ENCODE measurements at regions not wholly inside any gene's neighbourhood (a gene's known extent, or its start where the extent isn't known, plus 50 kb on each side); places are given as distances from the start of the nearest gene placed in this dataset.
"Not testable (repeated sequence)": the region's sequence is repeated elsewhere in the genome, so short reads cannot be mapped to it uniquely, and the experiment has no call there.

DNA sequence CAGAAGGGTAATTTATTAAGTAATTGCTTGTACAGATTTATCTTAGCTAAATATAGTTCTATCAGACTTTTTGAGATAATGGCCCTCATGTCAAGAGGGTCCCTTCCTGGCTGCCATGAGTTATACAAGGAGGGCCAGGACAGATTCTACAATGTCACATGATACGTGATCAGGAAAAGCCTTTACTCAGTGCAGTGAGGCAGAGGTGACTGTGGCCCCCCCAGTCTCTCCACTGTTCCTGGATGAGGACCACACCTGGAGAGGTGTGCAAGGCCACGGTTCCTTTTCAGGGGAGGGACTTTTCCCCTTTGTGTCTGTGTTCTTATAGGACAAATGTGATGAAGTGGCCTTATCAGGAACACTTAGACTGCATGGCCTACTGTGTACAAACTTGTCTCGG, 54.3 kb upstream of the LRCH1 start:
- Histone ChIP-seq H3K27me3 (ENCODE audit: control insufficient read depth, insufficient read depth, low read length) (no peaks in the 10 kb centered on the region), H3K36me3 (replicated peaks; ENCODE audit: control insufficient read depth, insufficient read depth, low read length) (no peaks in the 10 kb centered on the region), H3K4me3 (ENCODE audit: insufficient read depth, low read depth, low read length) (no peak overlapping the region)
- no peak for DNase-seq

DNA sequence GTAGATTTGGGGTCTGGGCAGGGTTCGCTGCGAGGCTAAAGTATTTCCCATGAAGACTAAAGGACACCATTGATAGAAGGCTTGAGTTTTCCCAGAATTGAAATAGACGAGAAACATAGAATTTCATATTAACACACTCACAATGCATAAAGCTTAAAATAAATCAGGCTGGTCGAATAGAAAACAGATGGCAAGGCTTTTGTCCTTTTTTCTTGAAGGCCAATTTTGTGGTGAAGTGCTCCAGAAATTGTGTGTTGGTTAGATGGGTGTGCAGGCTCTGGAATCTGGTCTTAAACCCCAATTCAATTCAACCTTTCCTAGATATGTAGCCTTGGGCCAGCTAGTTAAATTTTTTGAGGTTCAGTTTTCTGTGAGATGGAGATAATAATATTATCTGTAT, 56.9 kb upstream of the LRCH1 start:
- H3K36me3 ChIP-seq (replicated peaks; ENCODE audit: control insufficient read depth, insufficient read depth, low read length), result no peaks in the 10 kb centered on the region
- no peak overlapping the region for H3K4me3 ChIP-seq (ENCODE audit: insufficient read depth, low read depth, low read length)
- DNase-seq, result no peak
- no peaks in the 10 kb centered on the region for H3K27me3 ChIP-seq (ENCODE audit: control insufficient read depth, insufficient read depth, low read length)

DNA sequence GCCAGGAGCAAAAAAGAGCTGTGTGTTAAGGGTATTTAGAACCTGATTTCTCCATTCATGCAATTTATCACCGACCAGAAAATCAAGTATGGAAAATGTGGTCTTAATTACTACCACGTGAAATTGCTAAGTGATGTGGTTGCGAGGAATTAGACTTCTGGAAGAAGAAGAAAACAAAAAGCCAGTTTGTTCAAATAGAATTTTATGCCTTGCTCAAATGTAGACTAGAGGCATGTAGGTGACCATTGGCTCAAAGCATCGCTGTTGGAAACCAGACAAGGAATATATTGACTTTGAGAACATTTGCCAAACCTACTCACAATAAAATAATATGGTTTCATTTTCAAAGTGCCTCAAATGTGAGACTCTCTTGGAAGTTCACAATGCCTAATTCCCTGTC, 57.3 kb upstream of the LRCH1 start:
- Histone ChIP-seq H3K36me3 (replicated peaks; ENCODE audit: control insufficient read depth, insufficient read depth, low read length) (no peaks in the 10 kb centered on the region), H3K4me3 (ENCODE audit: insufficient read depth, low read depth, low read length) (no peak overlapping the region), H3K27me3 (ENCODE audit: control insufficient read depth, insufficient read depth, low read length) (no peaks in the 10 kb centered on the region)
- DNase-seq, result no peak

DNA sequence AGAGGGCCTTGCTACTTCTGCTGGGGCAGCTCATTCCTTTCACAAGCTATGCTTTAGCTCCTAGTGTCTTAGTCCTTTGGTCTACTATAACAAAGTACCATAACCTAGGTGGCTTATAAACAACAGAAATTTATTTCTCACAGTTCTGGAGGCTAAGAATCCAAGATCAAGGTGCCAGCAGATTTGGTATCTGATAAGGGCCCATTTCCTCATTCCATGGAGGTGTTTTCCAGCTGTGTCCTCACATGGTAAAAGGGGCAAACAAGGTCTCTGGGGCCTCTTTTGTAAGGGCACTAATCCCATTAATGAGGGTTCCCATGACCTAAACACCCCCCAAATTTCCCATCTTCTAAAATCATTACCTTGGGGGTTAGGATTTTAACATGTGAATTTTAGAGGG, 57.9 kb upstream of the LRCH1 start:
- no peaks in the 10 kb centered on the region for H3K36me3 ChIP-seq (replicated peaks; ENCODE audit: control insufficient read depth, insufficient read depth, low read length)
- no peaks in the 10 kb centered on the region for H3K27me3 ChIP-seq (ENCODE audit: control insufficient read depth, insufficient read depth, low read length)
- DNase-seq, result no peak
- no peak overlapping the region for H3K4me3 ChIP-seq (ENCODE audit: insufficient read depth, low read depth, low read length)

DNA sequence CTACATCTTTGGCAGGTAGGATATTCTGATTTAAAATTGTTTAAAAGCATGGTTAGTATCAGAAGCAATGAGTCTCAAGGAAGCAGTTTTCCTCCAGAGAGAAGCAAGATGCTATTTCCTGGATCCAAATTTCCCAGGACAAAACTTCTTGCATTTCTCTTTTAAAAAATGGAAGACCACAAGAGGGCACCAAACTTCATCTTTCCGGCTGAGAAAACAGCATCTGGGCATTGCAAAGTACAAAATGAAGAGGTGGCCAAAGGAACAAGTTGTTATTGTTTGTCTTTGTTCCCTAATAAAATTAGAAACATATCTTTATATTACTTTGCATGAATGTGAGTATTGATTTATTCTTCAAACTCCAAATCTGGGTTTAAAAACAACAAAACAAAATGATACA, 60.0 kb upstream of the LRCH1 start:
- DNase-seq, result peak; percentile 39

DNA sequence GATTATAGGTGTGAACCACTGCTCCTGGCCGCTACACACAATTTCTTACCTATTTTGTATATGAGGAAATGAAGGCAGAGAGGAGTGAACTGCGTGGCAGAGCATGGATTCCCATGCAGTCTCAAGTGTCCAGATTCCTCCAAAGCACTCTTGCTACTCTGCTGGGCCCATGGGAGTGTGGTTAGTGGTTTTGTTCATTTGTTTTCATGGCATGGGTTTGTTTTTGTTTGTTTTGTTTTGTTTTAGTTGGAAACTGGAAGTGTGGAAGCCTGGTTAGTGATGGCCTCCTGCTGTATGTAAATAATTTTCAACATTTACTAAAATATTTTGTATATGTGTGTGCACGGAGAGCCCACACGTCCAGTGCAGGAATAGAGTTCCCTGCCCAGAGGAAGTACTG, 61.3 kb upstream of the LRCH1 start:
- Histone ChIP-seq H3K36me3 (replicated peaks; ENCODE audit: control insufficient read depth, insufficient read depth, low read length) (no peaks in the 10 kb centered on the region), H3K27me3 (ENCODE audit: control insufficient read depth, insufficient read depth, low read length) (peaks cover 1% of the 10 kb centered on the region; the same call in 1 of the 2 replicates), H3K4me3 (ENCODE audit: insufficient read depth, low read depth, low read length) (no peak overlapping the region)
- no peak for DNase-seq

More for the DNA sequence above, 60.0 kb upstream of the LRCH1 start:
- Histone ChIP-seq H3K36me3 (replicated peaks; ENCODE audit: control insufficient read depth, insufficient read depth, low read length) (no peaks in the 10 kb centered on the region), H3K27me3 (ENCODE audit: control insufficient read depth, insufficient read depth, low read length) (peaks cover 1% of the 10 kb centered on the region; the same call in 1 of the 2 replicates), H3K4me3 (ENCODE audit: insufficient read depth, low read depth, low read length) (no peak overlapping the region)

DNA sequence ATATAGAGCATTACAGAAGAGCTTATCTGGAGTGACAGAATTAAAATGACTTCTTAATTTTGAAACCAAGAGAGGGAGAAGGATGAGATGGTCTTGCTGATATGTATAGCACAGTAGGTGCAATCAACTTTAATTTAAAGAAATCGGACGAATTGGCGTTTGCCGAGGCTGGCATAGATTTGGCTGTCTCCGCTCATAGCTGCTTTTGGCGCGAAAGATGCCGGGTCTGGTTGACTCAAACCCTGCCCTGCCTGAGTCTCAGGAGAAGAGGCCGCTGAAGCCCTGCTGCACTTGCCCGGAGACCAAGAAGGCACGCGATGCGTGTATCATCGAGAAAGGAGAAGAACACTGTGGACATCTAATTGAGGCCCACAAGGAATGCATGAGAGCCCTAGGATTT, 62.3 kb upstream of the LRCH1 start:
- H3K27me3 ChIP-seq (ENCODE audit: control insufficient read depth, insufficient read depth, low read length); DNase-seq; H3K36me3 ChIP-seq (replicated peaks; ENCODE audit: control insufficient read depth, insufficient read depth, low read length); H3K4me3 ChIP-seq (ENCODE audit: insufficient read depth, low read depth, low read length): not testable (repeated sequence)

DNA sequence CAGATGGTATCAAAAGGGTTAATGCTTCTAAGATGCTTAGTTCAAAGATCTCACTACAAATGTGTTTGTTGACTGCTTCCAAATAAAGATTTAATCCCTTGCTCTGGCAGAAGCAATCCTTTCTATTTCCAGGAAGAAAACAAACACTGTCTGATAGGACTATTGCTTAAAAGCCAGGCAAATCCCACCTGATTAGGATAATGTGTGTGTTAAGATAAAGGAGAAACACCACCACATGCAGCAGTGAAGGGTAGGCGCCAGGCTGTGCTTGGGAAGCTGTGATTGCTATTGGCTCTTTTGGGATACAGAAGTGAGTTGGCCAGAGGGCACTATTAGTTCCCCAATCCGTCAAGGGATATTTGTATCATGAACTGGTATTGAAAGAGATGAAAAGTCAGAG, 62.8 kb upstream of the LRCH1 start:
- no peak overlapping the region for H3K4me3 ChIP-seq (ENCODE audit: insufficient read depth, low read depth, low read length)
- no peaks in the 10 kb centered on the region for H3K36me3 ChIP-seq (replicated peaks; ENCODE audit: control insufficient read depth, insufficient read depth, low read length)
- peaks cover 1% of the 10 kb centered on the region; the same call in 1 of the 2 replicates for H3K27me3 ChIP-seq (ENCODE audit: control insufficient read depth, insufficient read depth, low read length)
- DNase-seq, result no peak

DNA sequence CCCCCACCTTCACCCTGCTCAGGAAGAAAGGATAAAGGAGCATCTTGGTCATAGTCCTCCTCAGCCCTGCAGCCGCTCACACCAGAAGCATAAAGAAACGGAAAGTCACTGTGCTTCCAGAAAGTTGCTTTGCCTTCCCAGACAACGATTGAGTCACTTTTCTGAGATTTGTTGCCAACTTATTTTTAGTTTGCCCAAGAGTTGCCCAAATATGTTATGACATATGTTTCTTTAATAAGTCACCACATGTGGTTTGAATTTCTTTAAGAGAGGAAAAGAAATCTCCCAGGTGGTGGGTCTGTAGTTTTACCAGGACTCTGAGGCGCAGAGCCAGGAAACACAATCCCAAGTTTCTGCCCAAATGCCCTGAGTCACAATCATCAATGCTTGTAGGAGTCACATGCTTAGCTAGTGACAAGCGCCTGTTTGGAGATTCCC, 63.4 kb upstream of the LRCH1 start:
- Histone ChIP-seq H3K36me3 (replicated peaks; ENCODE audit: control insufficient read depth, insufficient read depth, low read length) (no peaks in the 10 kb centered on the region), H3K27me3 (ENCODE audit: control insufficient read depth, insufficient read depth, low read length) (peaks cover 1% of the 10 kb centered on the region; the same call in 1 of the 2 replicates), H3K4me3 (ENCODE audit: insufficient read depth, low read depth, low read length) (no peak overlapping the region)
- no peak for DNase-seq

DNA sequence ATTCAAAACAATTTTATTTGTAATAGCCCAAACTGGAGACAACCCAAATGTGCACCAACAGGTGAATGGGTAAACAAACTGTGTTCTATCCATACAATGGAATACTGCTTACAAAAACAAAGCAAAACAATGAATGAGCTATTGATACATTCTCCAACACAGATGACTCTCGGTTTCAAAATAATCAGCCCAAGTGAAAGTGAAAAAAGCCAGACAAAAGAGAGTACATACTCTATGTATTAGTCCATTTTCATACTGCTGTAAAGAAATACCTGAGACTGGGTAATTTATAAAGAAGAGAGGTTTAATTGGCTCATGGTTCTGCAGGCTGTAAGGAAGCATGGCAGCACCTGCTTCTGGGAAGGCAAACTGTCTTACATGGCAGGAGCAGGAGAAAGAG, 65.2 kb upstream of the LRCH1 start:
- H3K36me3 ChIP-seq (replicated peaks; ENCODE audit: control insufficient read depth, insufficient read depth, low read length), result no peaks in the 10 kb centered on the region
- DNase-seq, result no peak
- H3K4me3 ChIP-seq (ENCODE audit: insufficient read depth, low read depth, low read length), result no peak overlapping the region
- peaks cover 1% of the 10 kb centered on the region; the same call in 1 of the 2 replicates for H3K27me3 ChIP-seq (ENCODE audit: control insufficient read depth, insufficient read depth, low read length)

DNA sequence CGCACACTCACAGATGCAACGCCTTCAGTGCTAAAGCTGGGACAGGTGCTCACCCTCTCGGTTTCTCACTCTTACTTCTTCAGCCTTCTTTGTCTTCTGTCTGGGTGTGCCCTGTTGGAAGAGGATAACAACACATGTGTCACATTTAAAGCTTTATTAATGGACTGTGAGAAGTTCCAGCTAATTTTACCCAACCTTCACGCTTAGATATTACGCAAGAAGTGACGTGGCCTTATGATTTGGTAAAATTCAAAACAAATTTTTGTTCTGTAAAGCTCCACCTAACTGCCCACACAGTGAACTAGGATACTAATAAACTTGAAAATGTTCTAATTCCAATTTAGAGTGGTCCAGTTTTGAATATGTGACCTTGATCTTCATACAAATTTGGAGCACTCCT, 66.7 kb upstream of the LRCH1 start:
- Histone ChIP-seq H3K4me3 (ENCODE audit: insufficient read depth, low read depth, low read length) (no peak overlapping the region), H3K27me3 (ENCODE audit: control insufficient read depth, insufficient read depth, low read length) (peaks cover 1% of the 10 kb centered on the region; the same call in 1 of the 2 replicates), H3K36me3 (replicated peaks; ENCODE audit: control insufficient read depth, insufficient read depth, low read length) (no peaks in the 10 kb centered on the region)
- DNase-seq, result no peak

DNA sequence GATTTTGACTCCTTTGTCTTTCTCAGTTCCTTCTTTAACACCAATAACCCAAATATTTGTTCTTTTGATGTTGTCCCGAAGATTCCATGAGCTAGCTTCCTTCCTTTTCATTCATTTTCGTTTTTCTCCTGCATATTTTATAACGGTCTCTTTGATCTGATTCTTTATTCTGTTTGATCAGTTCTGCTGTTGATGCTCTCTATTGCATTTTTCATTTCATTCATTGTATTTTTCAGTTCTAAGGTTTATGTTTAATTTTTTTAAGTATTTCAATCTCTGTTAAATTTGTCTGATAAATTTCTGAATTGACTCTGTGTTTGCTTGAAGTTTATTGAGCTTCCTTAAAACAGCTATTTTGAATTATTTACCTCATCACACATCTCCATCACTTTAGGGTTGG, 68.4 kb upstream of the LRCH1 start:
- Histone ChIP-seq H3K4me3 (ENCODE audit: insufficient read depth, low read depth, low read length) (no peak overlapping the region), H3K27me3 (ENCODE audit: control insufficient read depth, insufficient read depth, low read length) (peaks cover 1% of the 10 kb centered on the region; the same call in 1 of the 2 replicates), H3K36me3 (replicated peaks; ENCODE audit: control insufficient read depth, insufficient read depth, low read length) (no peaks in the 10 kb centered on the region)
- DNase-seq, result no peak

DNA sequence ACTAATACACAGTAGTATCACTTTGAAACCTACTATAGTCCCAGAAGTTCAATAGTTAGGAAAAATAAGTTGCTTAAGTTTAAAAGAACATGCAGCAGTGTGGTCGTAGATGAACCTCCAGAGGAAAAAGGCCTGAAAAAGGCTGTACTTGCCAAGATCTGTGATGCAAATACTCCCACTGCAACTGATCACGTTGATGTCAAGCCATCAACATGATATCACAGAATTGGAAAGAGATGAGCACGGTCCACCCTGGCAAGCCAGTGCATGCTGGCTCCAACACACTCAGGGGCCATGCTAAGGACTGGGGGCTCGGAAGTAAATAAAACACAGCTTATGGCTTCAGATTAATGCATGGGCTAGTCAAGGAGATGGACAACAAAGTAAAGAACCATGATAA, 71.8 kb upstream of the LRCH1 start:
- Histone ChIP-seq H3K36me3 (replicated peaks; ENCODE audit: control insufficient read depth, insufficient read depth, low read length) (no peaks in the 10 kb centered on the region), H3K4me3 (ENCODE audit: insufficient read depth, low read depth, low read length) (no peak overlapping the region), H3K27me3 (ENCODE audit: control insufficient read depth, insufficient read depth, low read length) (no peaks in the 10 kb centered on the region)
- DNase-seq, result no peak

DNA sequence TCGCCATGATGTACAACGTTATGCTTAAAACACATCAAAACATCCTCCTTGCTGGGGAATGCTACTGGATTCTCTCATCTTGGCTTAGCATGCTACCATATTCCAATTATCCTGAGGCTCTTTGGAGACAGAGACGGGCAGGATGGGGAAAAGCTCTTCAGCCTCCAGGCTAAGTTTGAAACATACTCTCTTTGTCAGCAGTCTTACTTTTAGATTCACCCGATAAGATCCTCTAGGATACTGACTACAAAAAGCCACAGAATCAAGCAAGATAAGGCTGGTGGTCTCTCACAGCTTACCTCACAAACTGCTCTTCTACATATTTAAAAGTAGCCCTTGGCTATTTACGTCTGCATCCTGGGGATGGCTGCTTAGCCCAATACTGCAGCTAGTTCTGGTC, 72.8 kb upstream of the LRCH1 start:
- H3K4me3 ChIP-seq (ENCODE audit: insufficient read depth, low read depth, low read length), result no peak overlapping the region
- no peak for DNase-seq
- no peaks in the 10 kb centered on the region for H3K27me3 ChIP-seq (ENCODE audit: control insufficient read depth, insufficient read depth, low read length)
- no peaks in the 10 kb centered on the region for H3K36me3 ChIP-seq (replicated peaks; ENCODE audit: control insufficient read depth, insufficient read depth, low read length)

DNA sequence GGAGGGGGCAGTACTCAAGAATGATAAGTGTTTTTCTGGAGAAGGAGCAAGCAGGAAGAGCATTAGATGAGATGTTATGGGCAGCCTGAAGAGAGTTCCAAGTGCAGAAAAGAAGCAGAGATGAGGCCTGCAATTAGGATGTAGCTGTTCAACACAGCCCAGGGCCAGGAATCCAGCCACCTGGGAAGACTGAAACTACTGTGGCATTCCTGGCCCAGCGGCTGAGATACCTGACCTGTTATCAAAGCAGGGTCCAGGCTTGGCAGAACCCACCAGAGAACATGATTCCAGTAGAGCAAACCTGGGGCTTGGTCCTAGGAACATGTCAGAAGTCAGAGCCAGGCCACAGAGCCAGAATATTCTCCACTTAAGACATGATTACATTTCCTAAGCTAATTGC, 73.3 kb upstream of the LRCH1 start:
- Histone ChIP-seq H3K36me3 (replicated peaks; ENCODE audit: control insufficient read depth, insufficient read depth, low read length) (no peaks in the 10 kb centered on the region), H3K4me3 (ENCODE audit: insufficient read depth, low read depth, low read length) (no peak overlapping the region), H3K27me3 (ENCODE audit: control insufficient read depth, insufficient read depth, low read length) (no peaks in the 10 kb centered on the region)
- no peak for DNase-seq

DNA sequence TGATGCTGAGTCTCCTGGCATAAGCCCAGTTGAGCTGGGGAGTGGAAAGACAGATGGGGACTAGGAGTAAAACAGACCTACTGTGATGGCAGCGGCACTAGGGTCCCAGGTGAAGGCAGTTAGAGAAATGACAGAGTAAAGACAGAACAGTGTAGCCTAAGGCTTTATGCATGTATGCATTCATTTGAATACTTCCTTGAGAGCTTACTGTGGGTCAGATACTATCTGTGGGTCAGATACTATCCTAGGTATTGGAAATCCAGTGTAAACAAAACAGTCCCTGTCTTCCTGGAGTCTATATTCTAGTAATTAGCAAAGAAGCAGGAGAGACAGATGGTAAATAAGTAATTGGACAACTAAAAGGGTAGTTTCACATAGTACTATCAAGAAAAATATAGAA, 73.7 kb upstream of the LRCH1 start:
- H3K4me3 ChIP-seq (ENCODE audit: insufficient read depth, low read depth, low read length), result no peak overlapping the region
- DNase-seq, result no peak
- no peaks in the 10 kb centered on the region for H3K27me3 ChIP-seq (ENCODE audit: control insufficient read depth, insufficient read depth, low read length)
- H3K36me3 ChIP-seq (replicated peaks; ENCODE audit: control insufficient read depth, insufficient read depth, low read length), result no peaks in the 10 kb centered on the region

Data from H7 (cell line).